GM21515 (cell line): ENCODE measurements at regions not wholly inside any gene's neighbourhood (a gene's known extent, or its start where the extent isn't known, plus 50 kb on each side); places are given as distances from the start of the nearest gene placed in this dataset.

Experiments used
- ATAC-seq: cut with Tn5 transposase; IDR thresholded peaks from one replicate; pipeline ENCODE4 v1.9.1; 2021; ENCODE audit not compliant: unreplicated experiment

DNA sequence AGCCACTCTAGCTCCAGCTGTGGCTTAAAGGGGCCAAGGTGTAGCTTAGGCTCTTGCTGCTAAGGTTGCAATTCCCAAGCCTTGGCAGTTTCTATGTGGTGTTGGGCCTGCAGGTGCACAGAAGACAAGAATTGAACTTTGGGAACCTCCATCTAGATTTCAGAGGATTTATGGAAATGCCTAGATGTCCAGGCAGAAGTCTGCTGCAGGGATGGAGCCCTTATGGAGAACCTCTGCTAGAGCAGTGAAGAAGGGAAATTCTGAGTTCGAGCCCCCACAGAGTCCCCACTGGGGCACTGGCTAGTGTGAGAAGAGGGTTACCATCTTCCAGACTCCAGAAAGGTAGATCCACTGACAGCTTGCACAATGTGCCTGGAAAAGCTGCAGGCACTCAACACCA lies 694.7 kb downstream of the SLC16A7 start:
- ATAC-seq = no peak

DNA sequence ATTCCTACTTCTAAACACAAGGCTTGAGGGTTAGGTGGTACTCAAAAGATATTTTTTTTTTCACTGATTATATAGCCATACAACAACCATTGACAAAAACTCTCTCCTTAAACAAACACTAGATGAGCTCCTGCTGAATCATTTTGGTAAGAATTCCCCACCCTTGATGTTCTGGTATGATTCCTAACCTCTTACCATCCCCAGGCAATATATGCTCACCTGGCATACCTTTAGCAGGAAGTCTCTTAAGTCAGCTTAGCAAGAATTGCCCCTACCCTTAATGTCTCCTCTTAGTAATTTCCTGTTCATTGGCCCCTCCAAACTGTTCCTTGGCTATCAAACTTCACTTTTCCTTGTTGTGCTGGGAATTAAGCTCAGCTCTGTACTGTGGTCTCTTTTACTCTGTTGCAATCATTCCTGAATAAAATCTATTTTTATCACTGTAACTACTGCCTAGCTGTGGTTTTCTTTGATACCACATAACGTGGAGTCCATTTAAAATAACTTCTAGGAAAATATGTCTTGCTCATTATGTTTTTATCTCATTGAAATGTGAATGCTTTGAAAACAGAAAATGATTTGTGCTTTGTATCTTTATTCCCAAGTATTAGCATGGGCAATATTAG lies 712.6 kb downstream of the SLC16A7 start:
- ATAC-seq = no peak

DNA sequence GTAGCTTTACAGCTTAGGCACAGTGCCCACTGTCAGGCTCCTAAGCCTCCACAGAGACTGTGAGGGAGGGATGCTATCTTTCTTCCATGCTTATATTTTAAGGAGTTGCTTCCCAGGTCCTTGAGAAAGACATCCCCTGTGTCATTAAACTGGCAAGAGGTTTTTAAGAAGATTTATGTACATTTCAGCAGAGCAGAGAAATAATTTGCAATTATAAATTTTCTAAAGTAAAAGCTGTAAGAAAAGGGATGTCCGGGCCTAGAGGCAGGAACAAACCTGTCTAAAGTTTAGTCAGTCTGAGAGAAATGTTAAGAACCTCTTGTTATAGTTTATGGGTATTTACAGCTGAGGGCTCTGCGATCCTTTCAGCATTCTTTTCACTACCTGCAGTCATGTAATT lies 716.1 kb downstream of the SLC16A7 start:
- ATAC-seq = no peak

DNA sequence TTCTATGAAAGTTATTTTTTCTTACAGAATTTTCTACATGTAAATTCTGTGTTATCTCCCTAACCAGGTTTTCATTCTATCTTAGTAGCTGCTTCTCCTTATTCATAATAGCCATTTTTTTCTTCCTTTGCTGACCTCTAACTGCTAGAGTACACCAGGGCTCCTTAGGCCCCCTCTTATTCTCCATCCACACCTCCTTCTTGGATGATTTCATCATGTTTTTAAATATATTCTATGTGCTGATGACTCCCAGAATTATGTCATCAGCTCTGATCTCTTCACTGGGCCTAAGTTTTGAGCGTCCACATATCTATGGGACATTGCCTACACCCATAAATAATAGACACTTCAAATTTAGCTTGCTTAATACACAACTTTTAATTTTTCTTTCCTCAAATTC lies 721.5 kb downstream of the SLC16A7 start:
- no peak for ATAC-seq

DNA sequence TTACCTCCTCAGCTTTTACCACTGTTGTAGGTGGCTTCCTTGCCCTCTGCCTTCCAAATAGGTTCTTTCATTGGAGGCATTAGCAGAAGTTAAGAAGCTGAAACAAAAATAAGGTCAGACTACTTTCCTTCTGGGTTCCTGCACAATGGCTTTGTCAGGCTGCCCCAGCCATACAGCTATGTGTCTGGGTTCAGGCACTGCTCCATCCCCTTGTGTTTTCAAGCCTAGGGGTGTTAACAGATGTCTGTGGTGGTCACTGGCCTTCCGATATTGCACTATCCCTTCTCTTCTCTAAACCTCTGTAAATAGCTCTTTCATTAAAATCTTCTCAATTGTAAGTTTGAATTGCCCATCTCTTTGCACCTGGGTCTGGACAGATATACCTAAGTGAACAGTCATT lies 728.9 kb downstream of the SLC16A7 start:
- ATAC-seq = no peak

DNA sequence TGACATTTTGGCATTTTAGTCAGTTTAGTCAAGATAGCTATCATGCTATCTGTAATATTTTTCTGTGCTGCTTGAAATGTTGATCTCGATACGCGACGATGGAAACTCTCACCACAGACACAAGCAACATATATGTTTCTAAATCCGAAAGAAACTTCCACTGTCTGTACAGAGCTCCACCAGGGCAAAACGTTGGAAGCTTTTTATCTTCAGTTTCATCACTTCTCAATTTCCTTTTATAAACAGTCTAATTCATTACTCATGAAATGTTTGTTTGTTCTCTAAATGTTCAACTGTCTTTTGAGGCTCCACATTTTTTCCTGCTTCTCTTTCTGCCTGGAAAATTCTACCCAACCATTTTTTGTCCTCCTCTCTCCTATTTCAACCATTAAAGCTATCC lies 737.6 kb downstream of the SLC16A7 start:
- ATAC-seq = no peak

DNA sequence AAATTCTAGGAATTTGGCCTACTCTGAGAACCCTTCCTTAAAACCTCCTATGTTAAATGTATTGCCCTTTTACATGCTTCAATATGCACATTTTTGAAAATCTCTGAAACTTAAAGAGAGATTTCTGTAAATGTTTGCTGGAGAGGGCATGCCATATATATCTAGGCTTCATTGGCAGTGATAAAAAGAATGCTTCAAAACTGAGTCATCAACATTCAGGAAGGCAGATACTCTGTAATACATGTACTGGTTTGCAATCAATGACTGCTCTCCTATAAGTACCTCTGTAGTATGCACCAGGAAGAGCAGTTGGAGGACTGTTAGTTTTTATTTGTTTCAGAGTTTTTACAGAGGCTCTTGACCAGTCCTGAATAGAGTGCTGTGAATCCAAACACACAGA lies 739.9 kb downstream of the SLC16A7 start:
- no peak for ATAC-seq

DNA sequence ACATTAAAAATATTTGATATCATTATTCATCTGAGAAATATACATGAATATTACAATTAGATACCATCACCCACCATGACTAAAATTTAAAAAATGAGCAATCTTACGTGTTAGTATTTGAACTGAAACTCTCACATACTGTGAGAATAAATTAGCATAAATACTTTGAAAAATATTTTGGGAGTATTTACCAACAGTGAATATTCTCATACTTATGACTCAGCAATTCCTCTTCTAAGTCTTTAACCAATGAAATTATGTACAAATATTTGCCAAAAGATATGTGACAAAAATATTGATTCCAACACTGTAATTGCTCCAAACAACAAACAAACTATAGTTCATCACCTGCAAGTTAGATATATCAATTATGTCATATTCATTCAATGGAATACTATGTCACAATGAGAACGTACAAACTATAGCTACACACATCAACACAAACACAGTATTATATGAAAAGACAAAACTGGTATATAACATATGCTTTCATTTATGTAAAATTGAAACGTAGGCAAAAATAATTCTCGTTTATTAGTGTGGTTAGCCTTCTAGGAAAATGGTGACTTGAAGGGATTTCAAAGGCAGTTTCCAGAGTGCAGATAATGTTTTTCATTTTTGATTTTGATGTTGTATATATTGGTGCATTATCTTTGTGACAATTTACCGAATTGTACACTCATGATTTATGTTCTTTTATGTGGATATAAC lies 742.2 kb downstream of the SLC16A7 start:
- ATAC-seq = no peak

DNA sequence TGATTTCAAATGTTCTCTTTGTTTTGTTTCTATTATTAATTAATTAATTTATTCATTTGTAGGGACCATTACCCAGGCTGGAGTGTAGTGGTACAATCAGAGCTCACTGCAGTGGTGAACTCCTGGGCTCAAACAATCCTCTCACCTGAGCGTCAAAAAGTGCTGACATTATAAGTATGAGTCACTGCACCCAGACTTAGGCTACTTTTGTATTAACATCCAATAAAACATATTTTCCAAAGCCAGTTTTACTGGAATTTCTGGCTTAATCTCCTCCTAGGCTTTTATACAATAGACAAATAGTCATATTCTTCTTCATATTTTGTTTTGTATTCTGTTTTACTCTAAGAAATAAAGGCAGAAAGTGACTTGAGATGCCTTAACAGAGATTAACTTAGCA lies 749.6 kb downstream of the SLC16A7 start:
- no peak for ATAC-seq

DNA sequence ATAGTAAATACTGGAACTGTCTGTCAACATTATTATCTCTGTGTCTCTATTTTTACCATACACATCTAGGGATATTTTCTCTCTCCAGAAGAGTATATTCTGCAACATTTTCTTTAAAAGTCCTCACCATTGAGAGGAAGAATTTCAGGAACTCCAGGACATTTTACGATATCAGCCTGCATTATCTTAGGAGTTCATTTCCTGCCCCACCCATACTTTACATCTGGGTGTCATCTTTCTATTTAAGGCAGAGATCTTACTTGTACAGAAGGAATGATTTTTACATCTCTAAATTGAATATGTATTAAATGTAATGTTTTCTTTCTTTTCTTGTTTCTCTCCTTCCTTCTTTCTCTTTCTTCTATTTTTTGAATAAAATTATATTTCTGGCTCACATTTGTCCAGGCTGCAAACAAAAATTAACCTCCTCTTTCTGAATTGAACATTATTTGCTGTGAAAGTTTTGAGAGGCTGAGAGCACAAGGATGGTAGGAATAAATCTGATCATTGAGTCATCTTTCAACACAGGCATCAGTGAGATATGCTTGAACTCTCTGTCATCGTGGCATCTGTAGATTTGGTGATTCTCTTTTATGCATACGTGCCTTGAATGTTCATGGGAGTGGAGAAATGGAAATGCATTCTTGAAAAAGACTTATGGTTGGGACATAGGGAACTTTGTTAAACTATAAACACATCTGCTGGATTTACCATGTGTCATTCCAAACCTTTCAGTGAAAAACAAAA lies 753.6 kb downstream of the SLC16A7 start:
- ATAC-seq = no peak

DNA sequence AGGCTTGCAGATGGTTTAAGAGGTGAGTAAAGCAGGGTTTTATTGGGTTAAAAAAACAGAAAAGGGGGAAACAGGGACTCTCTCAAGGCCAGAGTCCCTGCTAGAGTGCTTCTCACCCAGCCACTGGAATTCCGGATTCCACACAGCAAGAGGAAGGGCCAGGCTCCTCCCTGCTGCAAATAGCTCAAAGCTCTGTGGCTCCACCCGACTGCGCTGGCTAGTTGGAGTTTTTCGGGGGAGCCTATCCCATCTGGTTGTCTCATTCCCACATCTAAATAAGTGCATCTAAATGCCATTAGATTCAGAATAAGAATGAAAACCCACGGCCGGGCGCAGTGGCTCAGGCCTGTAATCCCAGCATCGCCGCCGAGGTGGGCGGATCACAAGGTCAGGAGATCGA lies 791.5 kb downstream of the SLC16A7 start:
- ATAC-seq = no peak

DNA sequence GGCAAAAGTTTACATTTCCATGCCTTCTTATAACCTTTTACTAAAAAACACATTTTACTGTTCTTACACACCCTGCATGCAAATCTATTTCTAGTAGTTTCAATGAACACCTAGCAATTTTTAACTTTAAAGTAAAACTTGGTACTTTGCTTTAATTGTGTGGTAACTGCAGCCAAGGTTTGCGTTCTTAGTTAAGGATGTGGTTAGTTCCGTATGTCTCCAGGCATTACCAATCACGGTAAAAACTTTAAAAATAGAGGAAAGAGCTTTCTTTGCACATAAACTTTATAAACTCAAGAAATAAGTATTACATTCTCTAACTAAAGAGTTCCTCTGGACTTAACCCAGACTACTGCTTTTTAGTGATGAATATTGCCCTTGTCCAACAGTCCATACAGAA lies 795.2 kb downstream of the SLC16A7 start:
- no peak for ATAC-seq

DNA sequence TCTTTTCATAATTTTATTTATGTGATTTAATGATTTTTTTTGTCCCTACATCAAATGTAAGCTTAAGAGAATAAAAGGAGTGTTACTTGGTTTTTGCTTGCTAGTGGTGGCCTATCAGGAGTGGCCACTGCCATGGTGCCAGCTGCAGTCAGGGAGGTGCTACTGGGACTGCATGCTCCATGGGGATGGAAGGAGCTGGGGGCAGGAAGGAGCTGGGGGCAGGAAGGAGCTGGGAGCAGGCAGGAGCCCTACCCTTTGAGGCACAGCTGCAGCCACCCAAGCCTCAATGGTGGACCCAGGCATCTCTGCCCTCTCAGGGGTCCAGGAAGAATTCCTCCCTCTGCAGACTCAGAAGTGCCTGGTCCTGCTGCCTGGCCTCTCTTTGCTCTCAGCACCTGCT lies 796.0 kb downstream of the SLC16A7 start:
- ATAC-seq = no peak

DNA sequence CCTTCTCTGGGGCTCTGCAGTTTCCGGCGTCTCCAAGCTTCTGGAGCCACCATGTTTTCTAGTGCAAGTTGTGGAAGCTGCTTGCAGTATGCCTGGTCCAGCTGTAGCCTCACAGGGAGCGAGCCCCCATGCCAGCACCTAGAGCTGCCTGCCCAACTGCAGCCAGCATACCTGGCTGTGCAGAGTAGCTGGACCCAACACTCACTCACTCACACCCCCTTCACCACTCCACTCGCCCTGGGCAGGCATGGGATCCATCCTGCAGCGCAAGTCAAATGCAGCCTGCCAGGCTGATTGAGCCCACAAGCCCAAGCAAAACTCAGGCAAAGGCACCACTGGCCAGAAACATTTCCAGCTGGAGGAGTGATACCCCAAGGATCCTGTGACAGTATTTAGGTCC lies 797.3 kb downstream of the SLC16A7 start:
- no peak for ATAC-seq

DNA sequence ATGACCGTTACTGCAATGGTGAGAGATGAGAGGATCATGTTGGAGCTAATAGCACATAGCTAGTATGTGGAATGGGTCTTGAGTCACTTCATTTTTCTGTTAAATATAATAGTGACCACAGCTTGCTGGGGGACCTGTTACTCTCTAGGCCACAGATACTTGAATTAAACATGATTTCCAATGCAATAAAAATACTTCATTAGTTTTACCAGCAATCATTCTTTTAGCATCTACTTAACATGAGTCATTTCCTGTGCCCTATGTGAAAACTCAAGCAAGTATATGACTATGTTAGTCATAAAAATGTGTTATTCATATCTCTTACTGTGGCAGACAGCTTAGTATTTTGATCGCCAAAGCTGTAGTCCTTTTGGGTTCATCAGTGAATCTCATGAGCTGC lies 798.8 kb downstream of the SLC16A7 start:
- ATAC-seq = no peak

DNA sequence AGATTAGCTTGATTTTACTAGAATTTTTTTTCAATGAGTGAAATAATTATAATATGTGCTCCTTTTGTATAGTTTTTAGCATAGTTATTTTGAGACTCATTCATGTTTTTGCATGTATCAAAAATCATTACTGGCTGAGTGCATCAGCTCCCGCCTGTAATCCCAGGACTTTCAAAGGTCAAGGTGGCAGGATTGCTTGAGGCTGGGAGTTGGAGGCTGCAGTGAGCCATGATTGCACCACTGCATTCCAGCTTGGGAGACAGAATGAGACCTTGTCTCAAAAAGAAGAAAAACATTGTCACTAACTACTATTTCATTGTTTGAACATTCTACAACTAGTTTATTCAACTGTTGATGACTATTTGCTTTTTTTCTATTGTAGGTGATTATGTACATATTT lies 802.7 kb downstream of the SLC16A7 start:
- no peak for ATAC-seq

DNA sequence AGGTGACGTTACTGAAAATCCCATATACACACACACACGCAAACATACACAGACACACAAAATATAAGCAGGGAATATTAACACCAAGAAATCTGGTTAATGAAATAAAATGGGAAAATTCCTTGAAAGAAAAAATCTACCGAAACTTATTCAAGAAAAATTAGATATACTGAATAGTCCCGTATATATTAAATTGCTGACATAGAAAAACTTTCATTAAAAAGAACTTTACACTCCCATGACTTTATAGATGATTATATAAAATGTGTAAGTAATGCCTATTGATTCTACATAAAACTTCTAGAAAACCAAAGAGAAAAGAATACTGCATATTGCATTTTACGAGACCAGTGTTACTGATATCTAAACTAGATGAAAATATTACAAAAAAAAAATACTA lies 803.2 kb downstream of the SLC16A7 start:
- ATAC-seq = no peak

DNA sequence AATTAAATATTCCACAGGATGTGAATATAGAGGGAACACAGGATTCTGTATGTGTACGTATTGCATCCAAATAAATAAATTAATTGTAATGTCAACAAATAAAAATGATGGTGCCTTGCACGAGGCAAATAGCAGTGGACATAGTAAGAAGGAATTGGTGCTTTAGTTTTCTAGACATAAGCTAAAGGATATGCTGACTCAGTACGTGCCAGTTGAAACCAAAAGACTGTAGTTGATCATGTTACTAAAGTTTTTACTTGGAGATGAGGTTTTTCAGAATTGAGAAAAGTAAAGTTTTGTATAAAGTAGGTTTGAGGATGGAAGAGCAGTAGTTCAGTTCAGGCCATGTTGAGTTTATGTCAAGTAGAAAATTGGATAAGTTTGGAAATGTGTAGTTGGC lies 807.2 kb downstream of the SLC16A7 start:
- no peak for ATAC-seq

DNA sequence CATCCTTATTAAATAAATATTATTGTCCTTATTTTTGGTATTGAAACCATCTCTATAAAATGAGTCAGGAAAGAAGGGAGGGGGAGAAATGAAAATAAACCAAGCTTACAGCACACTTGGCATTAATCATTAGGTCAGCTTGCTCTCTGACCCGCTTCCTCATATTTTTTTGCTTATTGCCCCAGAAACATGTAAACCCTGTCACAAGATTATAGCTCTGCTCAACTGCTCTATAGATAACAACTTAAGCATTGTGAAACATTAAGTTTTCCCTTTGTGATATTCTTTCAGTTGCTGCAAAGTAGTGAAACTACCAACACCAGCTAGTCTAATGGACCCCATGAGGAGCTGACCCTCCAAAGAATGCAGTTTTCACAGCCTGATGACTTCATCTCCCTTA lies 819.5 kb downstream of the SLC16A7 start:
- ATAC-seq = no peak

DNA sequence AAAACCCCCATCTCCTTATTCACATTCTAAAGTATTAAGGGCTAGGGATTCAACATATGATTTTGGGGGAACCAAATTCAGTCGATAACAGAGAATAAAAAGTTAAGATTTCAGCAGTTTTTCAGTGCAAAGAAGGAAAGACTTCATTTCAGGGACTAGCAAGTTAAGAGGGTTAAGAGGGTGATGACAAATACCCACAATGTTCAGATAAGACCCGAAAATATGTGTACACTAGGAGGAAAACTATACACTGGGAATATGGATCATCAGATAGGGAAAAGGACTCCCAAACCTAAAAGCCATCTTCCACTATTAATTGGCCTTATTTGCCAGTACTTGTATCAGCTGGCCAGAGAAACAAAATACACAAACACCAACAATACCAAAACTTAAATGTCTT lies 824.2 kb downstream of the SLC16A7 start:
- ATAC-seq = no peak

DNA sequence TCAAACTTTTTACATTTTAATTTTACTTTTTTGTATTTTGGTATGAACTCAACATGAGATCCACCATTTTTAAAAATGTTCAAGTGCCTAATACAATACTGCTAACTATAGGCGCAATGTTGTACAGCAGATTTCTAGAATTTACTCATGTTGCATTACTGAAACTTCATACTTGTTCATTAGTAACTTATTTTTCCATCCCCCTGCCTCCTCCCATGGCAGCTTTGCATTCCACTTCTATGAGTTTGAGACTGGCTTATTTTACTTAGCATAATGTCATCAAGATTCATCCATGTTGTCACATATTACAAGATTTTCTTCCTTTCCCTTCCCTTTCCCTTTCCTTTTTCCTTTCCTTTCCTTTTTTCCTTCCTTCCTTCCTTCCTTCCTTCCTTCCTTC lies 825.9 kb downstream of the SLC16A7 start:
- no peak for ATAC-seq

DNA sequence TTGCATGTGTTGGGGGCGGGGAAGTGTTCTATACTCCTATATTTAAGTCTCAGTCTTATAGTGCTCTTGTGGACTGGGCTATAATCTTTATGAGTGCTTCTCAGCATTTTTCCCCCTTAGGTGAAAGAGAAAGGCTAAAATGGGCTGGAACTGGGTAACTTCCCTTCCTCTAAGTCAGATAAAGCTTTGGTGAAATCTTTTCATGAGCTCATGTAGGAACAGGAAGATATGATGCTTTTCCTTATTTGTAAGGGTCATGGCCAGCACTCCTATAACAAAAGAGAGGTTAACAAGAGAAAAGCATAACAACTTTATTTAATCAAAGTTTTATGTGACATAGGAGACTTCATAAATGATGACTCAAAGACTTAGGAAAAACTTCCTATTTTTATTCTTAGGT lies 841.5 kb downstream of the SLC16A7 start:
- no peak for ATAC-seq
